Peyer's patch (tissue), 4 donors: ENCODE measurements at regions not wholly inside any gene's neighbourhood (a gene's known extent, or its start where the extent isn't known, plus 50 kb on each side); places are given as distances from the start of the nearest gene placed in this dataset.

Experiments
- POLR2A ChIP-seq, 2 donors: fragments of 450-650 bp; IDR thresholded peaks; one replicate each; pipeline ENCODE4 v1.5.1; 2017; ENCODE audit warnings: antibody characterized with exemption in 2 of 2, mild to moderate bottlenecking in 2 of 2, moderate library complexity in 2 of 2
- TF ChIP-seq, protein P1 (sequence below), 6 experiments: fragments of 450-650 bp in 4 of 6; fragments of 200-600 bp in 2 of 6; sonication (generic) in 1 of 6; IDR thresholded peaks; one replicate each; pipeline ENCODE4 v1.5.1; 2017 to 2019; ENCODE audit warnings: antibody characterized with exemption in 6 of 6, mild to moderate bottlenecking in 3 of 6, moderate library complexity in 1 of 6

- TF ChIP-seq, protein P1, sequence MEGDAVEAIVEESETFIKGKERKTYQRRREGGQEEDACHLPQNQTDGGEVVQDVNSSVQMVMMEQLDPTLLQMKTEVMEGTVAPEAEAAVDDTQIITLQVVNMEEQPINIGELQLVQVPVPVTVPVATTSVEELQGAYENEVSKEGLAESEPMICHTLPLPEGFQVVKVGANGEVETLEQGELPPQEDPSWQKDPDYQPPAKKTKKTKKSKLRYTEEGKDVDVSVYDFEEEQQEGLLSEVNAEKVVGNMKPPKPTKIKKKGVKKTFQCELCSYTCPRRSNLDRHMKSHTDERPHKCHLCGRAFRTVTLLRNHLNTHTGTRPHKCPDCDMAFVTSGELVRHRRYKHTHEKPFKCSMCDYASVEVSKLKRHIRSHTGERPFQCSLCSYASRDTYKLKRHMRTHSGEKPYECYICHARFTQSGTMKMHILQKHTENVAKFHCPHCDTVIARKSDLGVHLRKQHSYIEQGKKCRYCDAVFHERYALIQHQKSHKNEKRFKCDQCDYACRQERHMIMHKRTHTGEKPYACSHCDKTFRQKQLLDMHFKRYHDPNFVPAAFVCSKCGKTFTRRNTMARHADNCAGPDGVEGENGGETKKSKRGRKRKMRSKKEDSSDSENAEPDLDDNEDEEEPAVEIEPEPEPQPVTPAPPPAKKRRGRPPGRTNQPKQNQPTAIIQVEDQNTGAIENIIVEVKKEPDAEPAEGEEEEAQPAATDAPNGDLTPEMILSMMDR (IDR thresholded peaks at IDR 0.05), result no peak
- no peak for TF ChIP-seq POLR2A (IDR thresholded peaks at IDR 0.05)
Measured at GRCh38 chr13:50523307-50523706, 320.2 kb downstream of the DLEU7 start.
